HUES48 (cell line): ENCODE measurements at regions not wholly inside any gene's neighbourhood (a gene's known extent, or its start where the extent isn't known, plus 50 kb on each side); places are given as distances from the start of the nearest gene placed in this dataset.
A peak's percentile ranks its signal among the peaks of the same experiment; 100 is the strongest.
"Not testable (repeated sequence)": the region's sequence is repeated elsewhere in the genome, so short reads cannot be mapped to it uniquely, and the experiment has no call there.

Experiments
- H3K27ac ChIP-seq: one replicate; pipeline ENCODE4 v1.7.0; 2013; ENCODE audit warnings: low read depth, low read length, inconsistent platforms
- H3K27me3 ChIP-seq: 2 replicates; pipeline ENCODE4 v1.6.1; 2013; ENCODE audit warnings: mild to moderate bottlenecking, low read length; ENCODE audit not compliant: control insufficient read depth, insufficient read depth
- H3K36me3 ChIP-seq: 2 replicates; pipeline ENCODE4 v1.6.1; 2013; ENCODE audit warnings: low read length; ENCODE audit not compliant: control insufficient read depth, insufficient read depth
- H3K4me1 ChIP-seq: 2 replicates; pipeline ENCODE4 v1.6.1; 2013; ENCODE audit warnings: mild to moderate bottlenecking, low read length; ENCODE audit not compliant: control insufficient read depth, insufficient read depth
- H3K4me3 ChIP-seq: 2 replicates; pipeline ENCODE4 v1.5.1; 2013; ENCODE audit warnings: mild to moderate bottlenecking, low read depth, low read length
- H3K9ac ChIP-seq: 2 replicates; pipeline ENCODE4 v1.6.1; 2013; ENCODE audit warnings: mild to moderate bottlenecking, low read depth, low read length, moderate library complexity
- H3K9me3 ChIP-seq: 2 replicates; pipeline ENCODE4 v1.6.1; 2013; ENCODE audit warnings: low read length; ENCODE audit not compliant: control insufficient read depth, insufficient read depth

DNA sequence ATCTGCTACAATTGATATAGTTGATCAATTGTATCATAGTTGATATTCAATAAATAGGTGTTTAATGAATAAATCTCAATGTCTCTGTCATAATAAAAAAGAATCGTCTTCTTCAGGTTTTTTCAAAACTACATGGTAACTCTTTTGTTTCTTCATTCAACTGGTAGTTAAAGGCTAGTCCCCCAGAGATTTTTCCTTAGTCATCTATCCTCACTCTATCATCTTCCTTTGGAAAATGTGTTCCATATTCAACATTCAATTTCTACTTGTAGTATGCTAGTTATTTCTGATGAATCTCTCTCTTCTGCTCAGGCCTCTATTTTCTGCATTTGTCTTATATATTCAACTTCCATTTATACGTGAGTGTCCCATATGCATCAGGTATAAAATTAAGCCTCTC is 558.8 kb downstream of the KCNT2 start:
- H3K27me3 ChIP-seq: no peaks in the 10 kb centered on the region
- no peaks in the 10 kb centered on the region for H3K9me3 ChIP-seq
- no peaks in the 10 kb centered on the region for H3K36me3 ChIP-seq
- no peaks in the 10 kb centered on the region for H3K4me1 ChIP-seq
- no peak overlapping the region for H3K27ac ChIP-seq
- no peak overlapping the region for H3K4me3 ChIP-seq
- H3K9ac ChIP-seq: no peak overlapping the region

DNA sequence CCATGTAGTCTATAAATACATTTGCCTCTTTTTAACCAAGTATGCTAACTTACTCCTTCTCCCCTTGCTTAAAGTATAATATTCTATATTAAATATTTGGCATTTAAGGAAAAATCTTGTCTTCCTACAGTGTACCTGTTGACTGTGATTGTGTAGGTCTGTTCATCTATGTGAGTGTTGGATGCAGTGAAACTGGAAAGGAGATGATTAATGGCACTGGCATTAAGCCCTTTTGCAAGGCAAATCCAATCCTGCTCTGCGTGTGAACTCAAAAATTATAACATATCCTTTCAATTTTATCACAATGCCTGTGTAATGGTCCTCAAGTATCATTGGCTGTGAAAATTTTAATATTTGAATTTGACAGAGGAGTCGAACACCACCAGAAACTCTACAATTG is 565.0 kb downstream of the KCNT2 start:
- no peaks in the 10 kb centered on the region for H3K36me3 ChIP-seq

DNA sequence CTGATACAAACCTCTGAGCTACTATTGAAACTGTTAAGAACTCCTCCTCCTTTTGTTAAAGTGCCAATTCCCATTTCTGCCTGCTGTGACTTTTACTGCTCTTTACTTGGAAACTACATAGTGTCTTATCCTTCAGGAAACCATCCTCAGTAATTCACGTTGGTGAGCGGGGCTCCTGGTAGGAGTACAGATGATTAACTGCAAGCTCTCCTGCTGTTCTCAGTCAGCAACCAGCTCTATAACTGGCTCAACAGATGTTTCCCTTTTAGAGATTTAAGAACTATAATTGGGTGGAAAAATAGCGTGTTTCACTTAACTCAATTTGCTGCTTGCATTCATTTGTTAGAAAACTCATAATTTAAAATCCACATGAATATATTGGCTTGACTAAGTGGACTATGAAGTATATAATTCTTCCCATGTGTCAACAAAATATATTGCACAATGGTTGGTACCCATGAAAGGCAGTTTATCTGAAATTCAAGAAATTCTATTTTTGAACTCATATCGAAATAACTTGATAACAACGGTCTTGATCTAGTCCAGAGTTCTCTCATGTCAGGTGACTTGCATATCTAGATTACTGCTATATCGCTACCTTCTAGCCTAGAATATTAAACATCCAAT is 574.0 kb downstream of the KCNT2 start:
- Histone ChIP-seq H3K4me3 (no peak overlapping the region), H3K27ac (peak overlapping the region; percentile 26), H3K9ac (no peak overlapping the region), H3K36me3 (no peaks in the 10 kb centered on the region), H3K9me3 (no peaks in the 10 kb centered on the region), H3K4me1 (peaks cover 20% of the 10 kb centered on the region), H3K27me3 (no peaks in the 10 kb centered on the region)

More for the DNA sequence above, 565.0 kb downstream of the KCNT2 start:
- Histone ChIP-seq H3K9ac (no peak overlapping the region), H3K4me3 (no peak overlapping the region), H3K27ac (no peak overlapping the region), H3K27me3 (no peaks in the 10 kb centered on the region), H3K4me1 (no peaks in the 10 kb centered on the region), H3K9me3 (no peaks in the 10 kb centered on the region)

DNA sequence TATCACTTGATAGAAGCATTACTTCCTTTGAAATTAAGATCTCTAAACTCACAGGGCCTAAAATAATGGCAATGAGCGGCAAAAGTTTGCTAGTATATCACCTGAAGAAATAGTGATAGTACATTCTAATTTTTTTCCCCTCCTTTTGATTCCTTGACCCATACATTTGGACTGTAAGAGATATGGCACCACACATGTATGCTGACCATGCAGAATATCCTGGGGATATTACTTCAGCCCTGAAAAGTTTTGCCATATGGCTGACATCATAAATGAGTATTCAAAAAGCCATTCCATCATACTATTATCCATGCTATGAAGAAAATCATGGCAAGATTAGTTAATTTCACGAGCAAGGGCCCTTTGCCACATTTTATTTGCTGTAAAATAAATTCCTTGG is 576.9 kb downstream of the KCNT2 start:
- H3K27ac ChIP-seq, H3K4me3 ChIP-seq: not testable (repeated sequence)
- H3K4me1 ChIP-seq: peaks cover 20% of the 10 kb centered on the region

DNA sequence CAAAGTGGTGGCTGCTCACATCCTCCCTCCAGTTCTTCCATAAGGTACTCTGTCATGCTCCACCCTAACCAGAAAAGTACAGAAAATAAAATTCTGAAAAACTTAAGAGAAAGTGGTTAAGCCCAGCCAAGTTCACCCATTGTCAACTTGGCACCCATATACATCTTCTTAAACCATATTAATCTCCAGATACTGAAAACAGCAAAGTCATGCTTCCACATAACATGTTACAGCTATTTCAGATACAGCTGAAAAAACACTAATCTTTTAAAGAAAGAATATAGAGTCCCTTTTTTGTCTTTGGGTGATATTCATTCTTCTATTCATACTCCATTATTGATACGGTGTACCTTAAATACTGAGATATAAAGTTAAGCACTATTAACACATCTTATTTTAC is 577.8 kb downstream of the KCNT2 start:
- Histone ChIP-seq H3K27ac (no peak overlapping the region), H3K9ac (no peak overlapping the region), H3K27me3 (no peaks in the 10 kb centered on the region), H3K9me3 (no peaks in the 10 kb centered on the region), H3K4me3 (no peak overlapping the region), H3K36me3 (no peaks in the 10 kb centered on the region), H3K4me1 (peaks cover 20% of the 10 kb centered on the region)

More for the DNA sequence above, 576.9 kb downstream of the KCNT2 start:
- not testable (repeated sequence) for H3K27me3 ChIP-seq, H3K9me3 ChIP-seq, H3K9ac ChIP-seq, H3K36me3 ChIP-seq

DNA sequence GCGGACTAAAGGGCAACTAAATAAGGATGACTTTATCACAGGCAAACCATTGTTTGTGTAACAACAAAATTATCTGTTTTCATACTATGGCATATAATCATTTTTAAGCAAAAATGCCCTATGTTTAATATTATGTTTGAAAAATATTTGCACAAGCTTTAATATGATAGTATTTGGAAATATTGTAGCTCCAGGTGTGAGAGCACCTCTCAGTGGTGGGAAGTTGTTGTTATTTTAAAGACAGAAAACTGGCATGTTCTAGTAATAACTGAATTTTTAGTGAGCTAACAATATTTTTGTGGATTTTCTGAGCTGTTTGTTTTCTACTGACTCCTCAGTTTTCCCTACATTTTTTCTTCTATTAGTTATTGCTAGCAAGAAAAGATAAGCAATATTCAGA is 578.8 kb downstream of the KCNT2 start:
- Histone ChIP-seq H3K9me3 (no peaks in the 10 kb centered on the region), H3K4me3 (no peak overlapping the region), H3K27ac (no peak overlapping the region), H3K9ac (no peak overlapping the region), H3K27me3 (no peaks in the 10 kb centered on the region), H3K4me1 (peaks cover 12% of the 10 kb centered on the region), H3K36me3 (no peaks in the 10 kb centered on the region)

DNA sequence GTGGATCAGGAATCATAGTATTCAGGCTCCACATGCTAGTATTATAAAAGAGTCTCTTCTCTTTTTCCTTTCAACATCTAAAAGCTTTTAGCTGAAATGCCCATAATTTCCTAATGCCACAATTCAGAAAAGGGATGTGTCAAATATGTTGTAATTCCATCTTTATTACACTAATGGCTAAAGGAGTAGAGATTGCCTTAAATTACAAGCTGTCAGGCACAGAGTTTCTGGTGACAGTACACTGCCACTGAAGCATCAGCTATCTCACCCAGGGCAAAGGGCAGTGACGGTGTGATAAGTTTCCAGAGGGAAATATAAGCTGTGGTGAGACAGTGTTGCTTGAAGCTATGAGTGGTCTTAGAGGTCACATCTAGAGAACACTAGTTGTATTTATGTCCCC is 581.1 kb downstream of the KCNT2 start:
- Histone ChIP-seq H3K4me1 (peaks cover 5% of the 10 kb centered on the region), H3K4me3 (no peak overlapping the region), H3K36me3 (no peaks in the 10 kb centered on the region), H3K9me3 (no peaks in the 10 kb centered on the region), H3K27me3 (no peaks in the 10 kb centered on the region), H3K27ac (no peak overlapping the region), H3K9ac (no peak overlapping the region)

DNA sequence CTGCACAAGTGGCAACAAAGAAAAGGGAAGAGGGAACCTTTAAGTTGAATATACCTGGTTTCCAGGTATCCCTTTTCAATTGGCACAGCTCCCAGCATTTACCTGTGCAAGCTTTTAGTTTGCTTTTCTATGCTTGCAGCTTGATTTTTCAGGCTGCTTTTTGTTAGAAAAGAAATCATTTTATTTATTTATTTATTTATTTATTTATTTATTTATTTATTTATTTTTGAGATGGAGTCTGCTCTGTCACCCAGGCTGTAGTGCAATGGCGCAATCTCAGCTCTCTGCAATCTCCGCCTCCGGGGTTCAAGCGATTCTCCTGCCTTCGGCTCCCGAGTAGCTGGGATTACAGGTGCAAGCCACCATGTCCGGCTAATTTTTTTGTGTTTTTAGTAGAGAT is 587.1 kb downstream of the KCNT2 start:
- not testable (repeated sequence) for H3K27me3 ChIP-seq, H3K4me1 ChIP-seq, H3K27ac ChIP-seq

DNA sequence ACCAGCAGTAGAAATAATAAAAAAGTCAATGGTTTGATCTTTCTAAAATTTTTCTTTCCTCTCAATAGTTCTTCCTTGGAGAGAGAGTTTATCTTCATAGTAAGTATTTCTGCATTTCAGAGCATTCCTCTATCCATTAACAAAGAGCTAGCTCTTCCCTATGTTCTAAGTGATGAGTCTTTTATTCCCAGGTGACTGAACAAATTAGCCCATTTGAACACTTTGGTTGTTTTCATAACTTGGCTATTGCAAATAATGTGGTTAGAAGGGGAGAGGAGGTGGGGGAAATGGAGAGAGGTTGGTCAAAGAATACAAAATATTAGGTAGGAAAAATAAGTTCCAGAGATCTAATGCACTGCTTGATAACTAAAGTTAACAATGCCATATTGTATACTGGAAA is 598.9 kb downstream of the KCNT2 start:
- Histone ChIP-seq H3K4me3 (no peak overlapping the region), H3K9ac (no peak overlapping the region), H3K27me3 (no peaks in the 10 kb centered on the region), H3K36me3 (no peaks in the 10 kb centered on the region), H3K9me3 (no peaks in the 10 kb centered on the region), H3K27ac (no peak overlapping the region), H3K4me1 (peaks cover 9% of the 10 kb centered on the region)

More for the DNA sequence above, 587.1 kb downstream of the KCNT2 start:
- not testable (repeated sequence) for H3K4me3 ChIP-seq, H3K36me3 ChIP-seq, H3K9ac ChIP-seq, H3K9me3 ChIP-seq

DNA sequence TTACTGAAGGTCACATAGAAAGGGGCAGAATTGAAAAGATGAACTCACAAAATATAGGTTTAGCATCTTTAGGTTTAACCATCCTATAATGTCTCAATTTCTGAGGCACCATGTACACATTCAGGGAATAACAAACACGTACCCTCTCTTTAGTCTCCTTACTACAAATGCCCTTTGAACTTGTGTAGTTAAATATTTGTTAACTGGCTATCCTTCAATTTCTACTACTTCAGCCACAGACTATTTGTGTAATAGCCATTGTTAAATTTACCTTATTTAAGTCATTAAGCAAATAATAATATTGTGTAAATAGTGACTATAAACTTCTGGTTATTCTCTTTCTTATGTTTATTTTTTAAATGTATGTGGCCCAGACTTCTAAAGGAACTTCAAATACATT is 600.5 kb downstream of the KCNT2 start:
- Histone ChIP-seq H3K27ac (no peak overlapping the region), H3K9me3 (no peaks in the 10 kb centered on the region), H3K36me3 (no peaks in the 10 kb centered on the region), H3K4me1 (peaks cover 24% of the 10 kb centered on the region), H3K4me3 (no peak overlapping the region), H3K27me3 (no peaks in the 10 kb centered on the region), H3K9ac (no peak overlapping the region)

DNA sequence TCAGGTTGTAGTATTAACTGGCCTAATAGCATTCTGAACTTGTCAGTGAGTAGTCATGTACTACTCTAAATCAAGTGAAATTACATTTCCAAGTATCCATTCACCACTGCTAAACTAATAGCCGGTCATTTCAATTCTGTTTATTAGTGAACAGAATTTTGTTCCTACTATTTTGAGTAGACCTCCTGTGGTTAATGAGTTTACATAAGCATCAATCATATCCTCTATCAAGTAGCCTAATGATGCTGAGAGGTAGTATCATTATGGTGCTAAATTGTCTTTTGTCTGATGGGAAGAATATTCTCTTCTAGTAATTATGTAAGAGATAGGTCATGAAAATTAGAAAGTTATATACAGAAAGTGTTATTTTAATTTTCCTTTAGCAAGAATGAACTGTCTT is 602.8 kb downstream of the KCNT2 start:
- Histone ChIP-seq H3K27ac (peak overlapping the region; percentile 68), H3K27me3 (no peaks in the 10 kb centered on the region), H3K9me3 (no peaks in the 10 kb centered on the region), H3K4me1 (peaks cover 29% of the 10 kb centered on the region), H3K4me3 (no peak overlapping the region), H3K36me3 (no peaks in the 10 kb centered on the region), H3K9ac (no peak overlapping the region)

DNA sequence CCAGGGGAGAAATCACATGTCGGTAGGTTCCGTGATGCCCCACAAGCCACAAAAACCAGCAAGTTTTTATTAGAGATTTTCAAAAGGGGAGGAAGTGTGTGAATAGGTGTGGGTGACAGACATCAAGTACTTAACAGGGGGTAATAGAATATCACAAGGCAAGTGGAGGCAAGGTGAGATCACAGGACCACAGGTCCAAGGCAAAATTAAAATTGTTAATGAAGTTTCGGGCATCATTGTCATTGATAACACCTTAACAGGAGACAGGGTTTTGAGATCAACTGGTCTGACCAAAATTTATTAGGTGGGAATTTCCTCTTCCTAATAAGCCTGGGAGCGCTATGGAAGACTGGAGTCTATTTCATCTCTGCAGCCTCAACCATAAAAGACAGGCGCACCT is 603.9 kb downstream of the KCNT2 start:
- H3K36me3 ChIP-seq, H3K27me3 ChIP-seq, H3K9ac ChIP-seq, H3K9me3 ChIP-seq: not testable (repeated sequence)
- Histone ChIP-seq H3K27ac (peak overlapping the region; percentile 89), H3K4me3 (0 out of 2 replicates have a peak overlapping the region, but pooled peaks have one; percentile 29), H3K4me1 (peaks cover 29% of the 10 kb centered on the region)
